CD1c-positive myeloid dendritic cell (primary cell): ENCODE measurements at regions not wholly inside any gene's neighbourhood (a gene's known extent, or its start where the extent isn't known, plus 50 kb on each side); places are given as distances from the start of the nearest gene placed in this dataset.
"Not testable (repeated sequence)": the region's sequence is repeated elsewhere in the genome, so short reads cannot be mapped to it uniquely, and the experiment has no call there.

Source experiments
- DNase-seq: peaks from one replicate; pipeline ENCODE4 v3.0.0-alpha.2; 2016; ENCODE audit errors: extremely low spot score

GRCh38 chr15:70525551-70525950 lies 237.8 kb downstream of the UACA start:
- no peak for DNase-seq

GRCh38 chr15:70524470-70524869 lies 238.9 kb downstream of the UACA start:
- DNase-seq = no peak

GRCh38 chr15:70523616-70524015 lies 239.7 kb downstream of the UACA start:
- DNase-seq = no peak

GRCh38 chr15:70523192-70523591 lies 240.2 kb downstream of the UACA start:
- DNase-seq = no peak

GRCh38 chr15:70522323-70522966 lies 240.9 kb downstream of the UACA start:
- DNase-seq = no peak

- no peak for DNase-seq
These were observed 241.6 kb downstream of the UACA start for GRCh38 chr15:70521576-70522322.

- DNase-seq = no peak
These were observed 243.7 kb downstream of the UACA start for GRCh38 chr15:70519616-70520015.

GRCh38 chr15:70519004-70519365 lies 244.4 kb downstream of the UACA start:
- DNase-seq = no peak

GRCh38 chr15:70518201-70519003 lies 245.0 kb downstream of the UACA start:
- DNase-seq = no peak

GRCh38 chr15:70517194-70517590 lies 246.2 kb downstream of the UACA start:
- DNase-seq = no peak

- no peak for DNase-seq
These were observed 246.8 kb downstream of the UACA start for GRCh38 chr15:70516408-70517193.

GRCh38 chr15:70514251-70514650 lies 249.1 kb downstream of the UACA start:
- no peak for DNase-seq

- no peak for DNase-seq
These were observed 249.5 kb downstream of the UACA start for GRCh38 chr15:70513819-70514218.

- DNase-seq = peak; percentile 84
These were observed 250.5 kb downstream of the UACA start for GRCh38 chr15:70512772-70513362.

- not testable (repeated sequence) for DNase-seq
These were observed 251.3 kb downstream of the UACA start for GRCh38 chr15:70511972-70512587.

- no peak for DNase-seq
These were observed 252.9 kb downstream of the UACA start for GRCh38 chr15:70510433-70510832.

- DNase-seq = peak; percentile 45
These were observed 253.6 kb downstream of the UACA start for GRCh38 chr15:70509731-70510143.

GRCh38 chr15:70509282-70509662 lies 254.1 kb downstream of the UACA start:
- peak; percentile 95 for DNase-seq

- peak; percentile 97 for DNase-seq
These were observed 254.6 kb downstream of the UACA start for GRCh38 chr15:70508561-70509281.

GRCh38 chr15:70507772-70508371 lies 255.5 kb downstream of the UACA start:
- DNase-seq = peak; percentile 97
